LNCaP clone FGC (cell line): ENCODE measurements at regions not wholly inside any gene's neighbourhood (a gene's known extent, or its start where the extent isn't known, plus 50 kb on each side); places are given as distances from the start of the nearest gene placed in this dataset.

ENCODE experiments used
- DNase-seq: peaks from one replicate; pipeline ENCODE4 v3.0.0-alpha.2; 2011; ENCODE audit warnings: low read depth
- H3K4me3 ChIP-seq: 2 replicates; pipeline ENCODE4 v1.5.1; 2011; ENCODE audit warnings: mild to moderate bottlenecking, low read depth, low read length, control low read depth
- TF ChIP-seq, protein P1 (sequence below): IDR thresholded peaks from 2 replicates; pipeline ENCODE4 v1.5.1; 2012; ENCODE audit warnings: mild to moderate bottlenecking; ENCODE audit not compliant: control insufficient read depth, insufficient read depth; ENCODE audit errors: extremely low read depth

DNA sequence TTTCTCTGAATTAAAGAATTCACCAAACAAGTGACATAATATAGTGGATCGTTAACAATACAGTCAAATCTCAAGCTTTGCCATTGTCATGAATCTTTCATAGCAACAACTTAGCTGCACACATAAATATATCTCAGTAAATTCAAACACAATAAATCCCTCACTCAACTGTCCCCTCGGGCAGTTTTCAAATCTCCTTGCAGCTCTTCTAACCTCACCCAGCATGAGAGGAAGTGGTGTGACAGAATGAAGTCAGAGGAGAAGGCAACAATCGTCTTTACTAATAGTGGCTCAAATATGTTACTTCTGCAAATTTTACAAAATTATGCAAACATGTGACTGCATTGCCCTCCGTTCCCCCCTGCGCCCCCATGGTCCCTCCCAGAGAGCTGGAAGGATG is 148.2 kb downstream of the RAP2A start:
- no peak overlapping the region for H3K4me3 ChIP-seq
- DNase-seq = no peak
- TF ChIP-seq, protein P1, sequence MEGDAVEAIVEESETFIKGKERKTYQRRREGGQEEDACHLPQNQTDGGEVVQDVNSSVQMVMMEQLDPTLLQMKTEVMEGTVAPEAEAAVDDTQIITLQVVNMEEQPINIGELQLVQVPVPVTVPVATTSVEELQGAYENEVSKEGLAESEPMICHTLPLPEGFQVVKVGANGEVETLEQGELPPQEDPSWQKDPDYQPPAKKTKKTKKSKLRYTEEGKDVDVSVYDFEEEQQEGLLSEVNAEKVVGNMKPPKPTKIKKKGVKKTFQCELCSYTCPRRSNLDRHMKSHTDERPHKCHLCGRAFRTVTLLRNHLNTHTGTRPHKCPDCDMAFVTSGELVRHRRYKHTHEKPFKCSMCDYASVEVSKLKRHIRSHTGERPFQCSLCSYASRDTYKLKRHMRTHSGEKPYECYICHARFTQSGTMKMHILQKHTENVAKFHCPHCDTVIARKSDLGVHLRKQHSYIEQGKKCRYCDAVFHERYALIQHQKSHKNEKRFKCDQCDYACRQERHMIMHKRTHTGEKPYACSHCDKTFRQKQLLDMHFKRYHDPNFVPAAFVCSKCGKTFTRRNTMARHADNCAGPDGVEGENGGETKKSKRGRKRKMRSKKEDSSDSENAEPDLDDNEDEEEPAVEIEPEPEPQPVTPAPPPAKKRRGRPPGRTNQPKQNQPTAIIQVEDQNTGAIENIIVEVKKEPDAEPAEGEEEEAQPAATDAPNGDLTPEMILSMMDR = no peak

DNA sequence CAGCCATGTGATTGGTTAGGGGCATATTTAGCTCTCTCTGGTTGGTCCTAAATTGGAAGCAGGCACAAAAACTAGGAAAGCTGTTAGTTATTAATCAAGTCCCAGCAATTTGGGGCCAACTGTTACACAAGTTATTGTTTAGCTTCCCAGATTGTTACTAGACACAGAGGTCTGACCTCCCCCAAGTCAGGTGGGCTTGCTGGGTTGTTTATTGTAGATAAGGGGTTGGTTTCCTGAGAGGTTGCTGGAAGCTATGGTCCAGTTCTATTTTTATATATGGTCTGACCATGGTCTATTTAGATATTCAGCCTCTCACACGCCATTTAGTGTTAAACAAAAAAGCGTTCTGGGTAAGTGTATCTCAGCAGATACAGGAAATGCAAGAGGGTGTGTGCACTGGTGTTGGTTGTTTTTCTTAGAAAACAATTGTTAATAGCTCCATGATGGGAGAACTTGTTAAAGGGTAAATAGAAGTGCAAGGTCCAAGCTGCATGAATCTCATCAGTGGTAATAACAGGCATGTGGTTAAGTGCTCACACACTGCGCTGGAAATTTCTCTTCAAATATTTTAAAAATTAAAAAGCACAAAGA is 150.0 kb downstream of the RAP2A start:
- no peak for DNase-seq
- TF ChIP-seq, protein P1 = no peak
- H3K4me3 ChIP-seq = no peak overlapping the region

DNA sequence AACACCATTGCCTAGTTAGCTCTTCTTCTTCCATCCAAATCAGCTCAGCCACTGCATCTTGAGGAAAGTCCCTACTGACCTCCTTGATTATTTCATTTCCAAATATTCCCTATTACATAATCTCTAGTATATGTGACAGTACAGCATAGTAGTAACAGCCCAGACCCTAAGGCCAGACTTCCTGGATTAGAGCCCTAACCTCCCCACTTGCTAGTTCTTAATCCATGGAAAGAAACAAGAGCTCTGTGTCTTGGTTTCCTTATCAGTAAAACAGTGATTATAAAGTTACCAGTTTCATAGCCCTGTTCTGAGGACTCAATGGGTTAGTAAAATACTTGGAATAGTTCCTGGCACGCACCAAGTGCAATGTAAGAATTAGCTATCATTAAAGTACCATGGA is 153.0 kb downstream of the RAP2A start:
- TF ChIP-seq, protein P1 = no peak
- DNase-seq = no peak
- no peak overlapping the region for H3K4me3 ChIP-seq

DNA sequence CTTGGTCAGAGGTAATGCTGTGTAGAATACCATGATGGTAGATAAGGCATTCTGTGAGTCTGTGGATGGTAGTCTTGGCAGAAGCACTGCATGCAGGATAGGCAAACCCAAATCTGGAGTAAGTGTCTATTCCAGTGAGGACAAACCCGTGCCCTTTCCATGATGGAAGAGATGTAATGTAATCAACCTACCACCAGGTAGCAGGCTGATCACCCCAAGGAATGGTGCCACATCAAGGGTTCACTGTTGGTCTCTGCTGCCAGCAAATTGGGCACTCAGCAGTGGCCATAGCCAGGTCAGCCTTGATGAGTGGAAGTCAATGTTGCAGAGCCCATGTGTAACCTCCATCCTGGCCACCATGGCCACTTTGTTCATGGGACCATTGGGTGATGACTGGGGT is 155.0 kb downstream of the RAP2A start:
- TF ChIP-seq, protein P1 = peak; percentile 24
- no peak for DNase-seq
- no peak overlapping the region for H3K4me3 ChIP-seq

DNA sequence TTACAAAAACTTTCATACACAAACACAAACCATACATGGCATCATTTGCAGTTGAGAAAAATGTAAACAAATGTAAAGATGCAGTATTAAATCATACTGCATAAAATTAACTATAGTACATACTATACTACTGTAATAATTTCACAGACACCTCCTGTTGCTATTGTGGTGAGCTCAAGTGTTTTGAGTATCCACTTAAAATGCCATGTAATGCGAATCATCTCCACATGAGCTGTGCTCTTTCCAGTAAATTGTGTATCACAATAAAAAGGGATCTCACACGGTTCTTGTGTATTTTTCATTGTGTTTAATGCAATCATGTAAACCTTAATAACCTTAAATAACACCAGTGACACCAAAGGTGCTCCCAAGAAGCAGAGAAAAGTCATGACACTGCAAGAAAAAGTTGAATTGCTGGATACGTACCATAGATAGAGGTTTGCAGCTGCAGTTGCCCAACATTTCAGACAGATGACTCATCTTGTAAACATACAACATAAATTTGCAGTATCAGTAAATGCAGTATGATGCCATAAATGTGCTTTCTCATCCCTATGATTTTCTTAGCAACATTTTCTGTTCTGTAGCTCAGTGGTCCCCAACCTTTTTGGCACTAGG is 166.6 kb downstream of the RAP2A start:
- TF ChIP-seq, protein P1 = no peak
- H3K4me3 ChIP-seq = no peak overlapping the region
- no peak for DNase-seq

DNA sequence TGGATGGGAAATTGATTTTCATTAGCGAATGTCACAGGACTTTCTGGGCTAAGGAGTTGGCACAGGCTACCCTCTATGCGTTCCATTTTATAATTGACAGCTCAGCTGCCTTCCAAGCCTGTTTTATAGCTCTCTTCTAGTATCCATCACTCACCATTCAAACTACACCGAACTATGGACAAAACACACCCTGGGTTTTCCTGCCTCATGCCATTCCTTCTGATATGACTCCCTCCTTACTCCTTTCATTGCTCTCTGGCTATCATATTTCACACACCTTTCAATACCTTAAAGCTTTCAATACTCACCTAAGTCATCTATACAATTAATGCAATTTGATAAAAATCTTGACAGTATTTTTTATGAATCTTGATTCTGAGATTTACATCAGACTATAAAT is 181.3 kb downstream of the RAP2A start:
- no peak overlapping the region for H3K4me3 ChIP-seq
- DNase-seq = no peak
- TF ChIP-seq, protein P1 = no peak

DNA sequence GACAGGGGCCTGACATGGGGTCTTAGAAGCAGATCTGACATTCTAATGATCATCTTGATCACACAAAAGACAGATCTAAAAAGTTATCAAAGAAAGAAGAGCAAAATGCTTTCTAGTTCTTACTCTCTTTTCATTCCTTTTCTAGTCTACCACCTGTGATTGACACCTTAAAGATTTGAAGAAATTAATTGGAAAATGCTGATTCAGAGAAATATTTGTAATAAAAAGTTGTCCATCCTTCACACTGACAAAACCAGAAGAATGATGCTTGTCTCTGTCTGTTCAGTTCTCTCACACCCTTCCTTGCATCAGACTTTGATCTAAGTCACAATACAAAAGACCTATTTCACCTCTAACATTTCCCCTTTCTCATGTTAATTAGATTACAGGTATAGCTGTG is 182.4 kb downstream of the RAP2A start:
- TF ChIP-seq, protein P1 = no peak
- no peak overlapping the region for H3K4me3 ChIP-seq
- no peak for DNase-seq
